A549 (cell line): ENCODE measurements at regions not wholly inside any gene's neighbourhood (a gene's known extent, or its start where the extent isn't known, plus 50 kb on each side); places are given as distances from the start of the nearest gene placed in this dataset.
"Not testable (repeated sequence)": the region's sequence is repeated elsewhere in the genome, so short reads cannot be mapped to it uniquely, and the experiment has no call there.

Experiments
- BHLHE40 ChIP-seq: IDR thresholded peaks from 2 replicates; pipeline ENCODE4 v1.6.1; 2012; ENCODE audit warnings: low read depth, low read length, inconsistent platforms
- CHD2 ChIP-seq: fragments of 150-350 bp; IDR thresholded peaks from 2 replicates; pipeline ENCODE4 v1.6.1; 2014; ENCODE audit warnings: low read length; ENCODE audit not compliant: partially characterized antibody
- KDM1A ChIP-seq: fragments of 200-600 bp; sonication (generic); IDR thresholded peaks from 2 replicates; pipeline ENCODE4 v1.6.1; 2016; ENCODE audit warnings: low read depth, mild to moderate bottlenecking
- MAZ ChIP-seq: fragments of 150-350 bp; IDR thresholded peaks from 2 replicates; pipeline ENCODE4 v1.6.1; 2014; ENCODE audit warnings: antibody characterized with exemption, low read depth, low read length, borderline replicate concordance
- POLR2A ChIP-seq: IDR thresholded peaks from 2 replicates; pipeline ENCODE4 v1.6.1; 2012; ENCODE audit warnings: mild to moderate bottlenecking, low read length
- RAD21 ChIP-seq, 2 experiments: fragments of >200 bp in 1 of 2; sonication (Bioruptor Twin) in 1 of 2; formaldehyde crosslinking in 1 of 2; IDR thresholded peaks in 1 of 2; conservative IDR thresholded peaks in 1 of 2; 2 replicates in 1 of 2; 3 replicates in 1 of 2; pipeline ENCODE4 v1.6.1; 2012 to 2018; ENCODE audit warnings: inconsistent platforms in 1 of 2
- TF ChIP-seq, protein P1 (sequence below): fragments of >200 bp; sonication (Bioruptor Twin); formaldehyde crosslinking; IDR thresholded peaks from 3 replicates; pipeline ENCODE4 v1.5.1; 2016
- TF ChIP-seq, protein P2 (sequence below): fragments of 200-600 bp; sonication (generic); IDR thresholded peaks from 2 replicates; pipeline ENCODE4 v1.6.1; 2016; ENCODE audit warnings: antibody characterized with exemption, mild to moderate bottlenecking, moderate library complexity

GRCh38 chr12:127155935-127156619, 1110.9 kb upstream of the TMEM132C start:
- TF ChIP-seq, protein P1, sequence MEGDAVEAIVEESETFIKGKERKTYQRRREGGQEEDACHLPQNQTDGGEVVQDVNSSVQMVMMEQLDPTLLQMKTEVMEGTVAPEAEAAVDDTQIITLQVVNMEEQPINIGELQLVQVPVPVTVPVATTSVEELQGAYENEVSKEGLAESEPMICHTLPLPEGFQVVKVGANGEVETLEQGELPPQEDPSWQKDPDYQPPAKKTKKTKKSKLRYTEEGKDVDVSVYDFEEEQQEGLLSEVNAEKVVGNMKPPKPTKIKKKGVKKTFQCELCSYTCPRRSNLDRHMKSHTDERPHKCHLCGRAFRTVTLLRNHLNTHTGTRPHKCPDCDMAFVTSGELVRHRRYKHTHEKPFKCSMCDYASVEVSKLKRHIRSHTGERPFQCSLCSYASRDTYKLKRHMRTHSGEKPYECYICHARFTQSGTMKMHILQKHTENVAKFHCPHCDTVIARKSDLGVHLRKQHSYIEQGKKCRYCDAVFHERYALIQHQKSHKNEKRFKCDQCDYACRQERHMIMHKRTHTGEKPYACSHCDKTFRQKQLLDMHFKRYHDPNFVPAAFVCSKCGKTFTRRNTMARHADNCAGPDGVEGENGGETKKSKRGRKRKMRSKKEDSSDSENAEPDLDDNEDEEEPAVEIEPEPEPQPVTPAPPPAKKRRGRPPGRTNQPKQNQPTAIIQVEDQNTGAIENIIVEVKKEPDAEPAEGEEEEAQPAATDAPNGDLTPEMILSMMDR, result not testable (repeated sequence)
- TF ChIP-seq POLR2A; RAD21 (conservative IDR thresholded peaks at IDR 0.05 in 1 of 2, IDR thresholded peaks at IDR 0.05 in 1 of 2); MAZ; KDM1A; CHD2; BHLHE40: not testable (repeated sequence)
- TF ChIP-seq, protein P2, sequence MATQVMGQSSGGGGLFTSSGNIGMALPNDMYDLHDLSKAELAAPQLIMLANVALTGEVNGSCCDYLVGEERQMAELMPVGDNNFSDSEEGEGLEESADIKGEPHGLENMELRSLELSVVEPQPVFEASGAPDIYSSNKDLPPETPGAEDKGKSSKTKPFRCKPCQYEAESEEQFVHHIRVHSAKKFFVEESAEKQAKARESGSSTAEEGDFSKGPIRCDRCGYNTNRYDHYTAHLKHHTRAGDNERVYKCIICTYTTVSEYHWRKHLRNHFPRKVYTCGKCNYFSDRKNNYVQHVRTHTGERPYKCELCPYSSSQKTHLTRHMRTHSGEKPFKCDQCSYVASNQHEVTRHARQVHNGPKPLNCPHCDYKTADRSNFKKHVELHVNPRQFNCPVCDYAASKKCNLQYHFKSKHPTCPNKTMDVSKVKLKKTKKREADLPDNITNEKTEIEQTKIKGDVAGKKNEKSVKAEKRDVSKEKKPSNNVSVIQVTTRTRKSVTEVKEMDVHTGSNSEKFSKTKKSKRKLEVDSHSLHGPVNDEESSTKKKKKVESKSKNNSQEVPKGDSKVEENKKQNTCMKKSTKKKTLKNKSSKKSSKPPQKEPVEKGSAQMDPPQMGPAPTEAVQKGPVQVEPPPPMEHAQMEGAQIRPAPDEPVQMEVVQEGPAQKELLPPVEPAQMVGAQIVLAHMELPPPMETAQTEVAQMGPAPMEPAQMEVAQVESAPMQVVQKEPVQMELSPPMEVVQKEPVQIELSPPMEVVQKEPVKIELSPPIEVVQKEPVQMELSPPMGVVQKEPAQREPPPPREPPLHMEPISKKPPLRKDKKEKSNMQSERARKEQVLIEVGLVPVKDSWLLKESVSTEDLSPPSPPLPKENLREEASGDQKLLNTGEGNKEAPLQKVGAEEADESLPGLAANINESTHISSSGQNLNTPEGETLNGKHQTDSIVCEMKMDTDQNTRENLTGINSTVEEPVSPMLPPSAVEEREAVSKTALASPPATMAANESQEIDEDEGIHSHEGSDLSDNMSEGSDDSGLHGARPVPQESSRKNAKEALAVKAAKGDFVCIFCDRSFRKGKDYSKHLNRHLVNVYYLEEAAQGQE, result not testable (repeated sequence)
